ENCODE measurements at regions not wholly inside any gene's neighbourhood (a gene's known extent, or its start where the extent isn't known, plus 50 kb on each side); places are given as distances from the start of the nearest gene placed in this dataset.

DNA sequence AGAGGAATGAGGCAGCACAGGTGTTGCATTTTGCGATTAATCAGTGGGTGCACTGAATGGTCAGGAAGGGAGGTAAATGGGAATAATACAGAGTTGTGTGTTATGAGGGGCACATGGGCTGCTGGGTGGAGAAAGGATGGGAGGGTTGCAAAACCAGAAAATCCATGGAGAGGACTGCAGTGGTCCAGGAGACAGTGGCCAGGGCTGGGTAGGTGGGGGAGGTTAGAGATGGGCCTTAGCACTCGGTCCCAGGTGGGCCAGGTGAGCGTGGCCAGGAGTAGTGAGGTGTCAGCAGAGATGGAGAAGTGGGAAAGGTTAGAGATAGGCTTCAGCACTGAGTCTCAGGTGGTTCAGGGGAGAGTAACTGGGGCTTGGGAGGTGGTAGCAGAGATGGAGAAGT lies 399.1 kb upstream of the LARGE1 start:
- Histone ChIP-seq H3K9me3 (no peaks in the 10 kb centered on the region), H3K4me3 (no peak overlapping the region), H3K4me2 (no peak overlapping the region), H3K27ac (no peak overlapping the region), H3K4me1 (no peaks in the 10 kb centered on the region)
- TF ChIP-seq SMC3 (IDR thresholded peaks at IDR 0.05) (no peak), BCL3 (IDR thresholded peaks at IDR 0.05) (no peak), NR3C1 (IDR thresholded peaks at IDR 0.05) (no peak), ZSCAN20 (CRISPR knock-in tag; IDR thresholded peaks at IDR 0.05) (no peak), BHLHE40 (IDR thresholded peaks at IDR 0.05; ENCODE audit: low read depth, low read length) (no peak), HES2 (IDR thresholded peaks at IDR 0.05) (no peak), TP53 (CRISPR knock-in tag; IDR thresholded peaks at IDR 0.05) (no peak), MAZ (IDR thresholded peaks at IDR 0.05; ENCODE audit: borderline replicate concordance, low read depth, low read length) (no peak), E2F6 (IDR thresholded peaks at IDR 0.05; ENCODE audit: borderline replicate concordance, low read depth) (no peak), ELK1 (IDR thresholded peaks at IDR 0.05; ENCODE audit: low read depth, low read length) (no peak), MYC (IDR thresholded peaks at IDR 0.05; ENCODE audit: borderline replicate concordance, low read length) (no peak), POLR2A (IDR thresholded peaks at IDR 0.05; ENCODE audit: low read length) (no peak), NFE2L2 (conservative IDR thresholded peaks at IDR 0.05; ENCODE audit: low read length) (no peak), CHD2 (IDR thresholded peaks at IDR 0.05; ENCODE audit: low read length, partially characterized antibody) (no peak), HDAC2 (IDR thresholded peaks at IDR 0.05) (no peak), GATA3 (IDR thresholded peaks at IDR 0.05; ENCODE audit: borderline replicate concordance) (no peak), RARB (CRISPR knock-in tag; IDR thresholded peaks at IDR 0.05) (no peak), RFX5 (IDR thresholded peaks at IDR 0.05) (no peak), EP300 (IDR thresholded peaks at IDR 0.05) (no peak)
- FAIRE-seq: no peak
- DNase-seq (ENCODE audit: low read depth in 1 of 2, low spot score in 1 of 2): no peak
- 0% methylated on average over 3 of the region's 3 CpGs for WGBS (ENCODE audit: missing lambda C conversion rate)
- no peak for ATAC-seq
- ChIA-PET POLR2A (no interaction called here), CTCF (no interaction called here)

GRCh38 chr22:34324763-34325162 lies 404.5 kb upstream of the LARGE1 start:
- ChIA-PET POLR2A (no interaction called here), CTCF (no interaction called here)
- Histone ChIP-seq H3K4me2 (no peak overlapping the region), H3K9me3 (no peaks in the 10 kb centered on the region), H3K4me1 (no peaks in the 10 kb centered on the region), H3K27ac (no peak overlapping the region), H3K4me3 (no peak overlapping the region)
- ATAC-seq (no peak), FAIRE-seq (no peak), DNase-seq (ENCODE audit: low read depth in 1 of 2, low spot score in 1 of 2) (no peak)
- TF ChIP-seq CBX8 (IDR thresholded peaks at IDR 0.05): no peak
- no peak for TF ChIP-seq ELK1 (IDR thresholded peaks at IDR 0.05; ENCODE audit: low read depth, low read length)
- TF ChIP-seq, protein P1, sequence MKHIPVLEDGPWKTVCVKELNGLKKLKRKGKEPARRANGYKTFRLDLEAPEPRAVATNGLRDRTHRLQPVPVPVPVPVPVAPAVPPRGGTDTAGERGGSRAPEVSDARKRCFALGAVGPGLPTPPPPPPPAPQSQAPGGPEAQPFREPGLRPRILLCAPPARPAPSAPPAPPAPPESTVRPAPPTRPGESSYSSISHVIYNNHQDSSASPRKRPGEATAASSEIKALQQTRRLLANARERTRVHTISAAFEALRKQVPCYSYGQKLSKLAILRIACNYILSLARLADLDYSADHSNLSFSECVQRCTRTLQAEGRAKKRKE (CRISPR knock-in tag; IDR thresholded peaks at IDR 0.05; ENCODE audit: low read depth): no peak
- TF ChIP-seq SMC3 (IDR thresholded peaks at IDR 0.05): no peak
- no peak for TF ChIP-seq NFE2L2 (conservative IDR thresholded peaks at IDR 0.05; ENCODE audit: low read length)
- TF ChIP-seq CEBPB (IDR thresholded peaks at IDR 0.05): no peak
- TF ChIP-seq EHF (CRISPR knock-in tag; IDR thresholded peaks at IDR 0.05): no peak
- WGBS (ENCODE audit: missing lambda C conversion rate): 3% methylated on average over 3 of the region's 3 CpGs
